ENCODE measurements at regions not wholly inside any gene's neighbourhood (a gene's known extent, or its start where the extent isn't known, plus 50 kb on each side); places are given as distances from the start of the nearest gene placed in this dataset.

DNA sequence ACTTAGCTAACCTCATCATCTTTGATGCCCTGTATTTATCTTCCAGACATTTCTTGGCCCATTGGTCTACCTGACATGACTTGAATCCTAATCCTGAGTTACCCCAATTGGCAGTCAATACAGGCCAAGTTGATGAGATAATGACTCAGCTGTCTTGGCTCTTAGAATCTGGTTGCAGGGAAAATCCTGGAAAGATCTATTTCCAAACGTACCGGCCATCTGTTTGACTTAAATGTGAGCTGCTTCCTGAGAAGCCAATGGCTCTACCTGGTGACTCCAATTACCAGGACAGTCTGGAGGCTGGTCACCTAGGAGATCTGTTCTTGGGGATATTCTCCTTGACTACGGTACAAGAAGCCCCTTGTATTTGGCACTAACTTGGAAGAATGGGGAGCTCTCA lies 475.2 kb upstream of the BRINP1 start:
- no peak overlapping the region for H3K23ac ChIP-seq (ENCODE audit: low read length)
- no peak for DNase-seq
- no peak overlapping the region for H3K18ac ChIP-seq (ENCODE audit: low read length)
- H2AFZ ChIP-seq (ENCODE audit: insufficient read depth, low read length, poor library complexity), result no peak overlapping the region
- H3K27me3 ChIP-seq (ENCODE audit: insufficient read depth, low read length), result no peaks in the 10 kb centered on the region
- no peaks in the 10 kb centered on the region for H3K9me3 ChIP-seq (ENCODE audit: insufficient read depth, low read depth, low read length)
- no peaks in the 10 kb centered on the region for H3K79me2 ChIP-seq (ENCODE audit: control insufficient read depth, insufficient read depth, low read length, poor library complexity)
- no peak overlapping the region for H2BK5ac ChIP-seq (ENCODE audit: low read depth, low read length, poor library complexity)
- no peak overlapping the region for H3K9ac ChIP-seq (ENCODE audit: low read length)
- H3K4me3 ChIP-seq (ENCODE audit: low read depth, low read length), result no peak overlapping the region
- no peak overlapping the region for H4K8ac ChIP-seq (ENCODE audit: low read depth, low read length)
- H4K91ac ChIP-seq (ENCODE audit: low read depth, low read length), result no peak overlapping the region
- no peak overlapping the region for H3K27ac ChIP-seq (ENCODE audit: low read depth, low read length)
- no peaks in the 10 kb centered on the region for H3K36me3 ChIP-seq (ENCODE audit: control insufficient read depth in 1 of 2, insufficient read depth in 2 of 2, low read length in 2 of 2)
- no peak overlapping the region for H3K4ac ChIP-seq (ENCODE audit: low read depth, low read length)
- no peak overlapping the region for H2AK5ac ChIP-seq (ENCODE audit: low read length)
- H2BK12ac ChIP-seq (ENCODE audit: low read length), result no peak overlapping the region
- H2BK120ac ChIP-seq (ENCODE audit: insufficient read depth, low read length, poor library complexity), result no peak overlapping the region
- H3K14ac ChIP-seq (ENCODE audit: low read length), result no peak overlapping the region
- WGBS (ENCODE audit: extremely low coverage, insufficient coverage, insufficient read length), result no CpG with 5 or more reads among the region's 3 CpGs
- no peak overlapping the region for H4K12ac ChIP-seq (ENCODE audit: low read depth, low read length)
- H3K4me1 ChIP-seq (ENCODE audit: control insufficient read depth in 1 of 2, insufficient read depth in 2 of 2, low read length in 2 of 2), result no peaks in the 10 kb centered on the region
- H3K79me1 ChIP-seq (ENCODE audit: low read length), result no peaks in the 10 kb centered on the region
- no peak overlapping the region for H3K4me2 ChIP-seq (ENCODE audit: low read length)

GRCh38 chr9:119841016-119841415 lies 471.8 kb upstream of the BRINP1 start:
- H2BK5ac ChIP-seq (ENCODE audit: low read depth, low read length, poor library complexity), result no peak overlapping the region
- H2BK120ac ChIP-seq (ENCODE audit: insufficient read depth, low read length, poor library complexity), result no peak overlapping the region
- WGBS (ENCODE audit: extremely low coverage, insufficient coverage, insufficient read length), result no CpG with 5 or more reads among the region's 2 CpGs
- H3K23ac ChIP-seq (ENCODE audit: low read length), result no peak overlapping the region
- no peak overlapping the region for H3K9ac ChIP-seq (ENCODE audit: low read length)
- no peak overlapping the region for H3K27ac ChIP-seq (ENCODE audit: low read depth, low read length)
- H3K27me3 ChIP-seq (ENCODE audit: insufficient read depth, low read length), result no peaks in the 10 kb centered on the region
- no peak overlapping the region for H3K4me3 ChIP-seq (ENCODE audit: low read depth, low read length)
- H3K79me2 ChIP-seq (ENCODE audit: control insufficient read depth, insufficient read depth, low read length, poor library complexity), result no peaks in the 10 kb centered on the region
- H3K79me1 ChIP-seq (ENCODE audit: low read length), result no peaks in the 10 kb centered on the region
- H3K18ac ChIP-seq (ENCODE audit: low read length), result no peak overlapping the region
- no peaks in the 10 kb centered on the region for H3K4me1 ChIP-seq (ENCODE audit: control insufficient read depth in 1 of 2, insufficient read depth in 2 of 2, low read length in 2 of 2)
- H4K8ac ChIP-seq (ENCODE audit: low read depth, low read length), result no peak overlapping the region
- no peak overlapping the region for H2AFZ ChIP-seq (ENCODE audit: insufficient read depth, low read length, poor library complexity)
- H3K14ac ChIP-seq (ENCODE audit: low read length), result no peak overlapping the region
- H4K12ac ChIP-seq (ENCODE audit: low read depth, low read length), result no peak overlapping the region
- no peak for DNase-seq
- H3K4ac ChIP-seq (ENCODE audit: low read depth, low read length), result no peak overlapping the region
- H2BK12ac ChIP-seq (ENCODE audit: low read length), result no peak overlapping the region
- no peak overlapping the region for H3K4me2 ChIP-seq (ENCODE audit: low read length)
- no peak overlapping the region for H2AK5ac ChIP-seq (ENCODE audit: low read length)
- H3K36me3 ChIP-seq (ENCODE audit: control insufficient read depth in 1 of 2, insufficient read depth in 2 of 2, low read length in 2 of 2), result no peaks in the 10 kb centered on the region
- H4K91ac ChIP-seq (ENCODE audit: low read depth, low read length), result no peak overlapping the region
- no peaks in the 10 kb centered on the region for H3K9me3 ChIP-seq (ENCODE audit: insufficient read depth, low read depth, low read length)

DNA sequence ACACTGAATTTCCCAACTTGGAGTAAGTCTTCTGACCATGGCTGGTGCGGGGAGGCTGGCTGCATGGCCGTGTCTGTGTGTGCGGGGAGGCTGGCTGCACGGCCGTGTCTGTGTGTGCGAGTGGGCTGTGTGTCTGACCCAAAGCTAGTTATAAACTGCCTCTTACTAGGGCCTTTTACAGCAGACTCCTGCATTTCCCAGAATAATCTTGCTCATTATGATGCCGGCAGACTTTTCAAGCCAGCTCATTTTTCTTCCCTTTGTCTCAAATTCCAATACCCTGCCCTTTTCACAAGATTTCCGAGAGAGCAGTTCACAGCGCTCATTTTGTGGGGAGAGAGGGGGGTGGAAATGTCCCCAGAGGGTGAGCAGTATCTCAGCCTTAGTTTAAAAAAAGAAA lies 470.7 kb upstream of the BRINP1 start:
- Histone ChIP-seq H4K91ac (ENCODE audit: low read depth, low read length) (no peak overlapping the region), H2AFZ (ENCODE audit: insufficient read depth, low read length, poor library complexity) (no peak overlapping the region), H2BK120ac (ENCODE audit: insufficient read depth, low read length, poor library complexity) (no peak overlapping the region), H2BK5ac (ENCODE audit: low read depth, low read length, poor library complexity) (no peak overlapping the region), H3K9me3 (ENCODE audit: insufficient read depth, low read depth, low read length) (no peaks in the 10 kb centered on the region), H3K27me3 (ENCODE audit: insufficient read depth, low read length) (no peaks in the 10 kb centered on the region), H3K79me1 (ENCODE audit: low read length) (no peaks in the 10 kb centered on the region), H3K4me2 (ENCODE audit: low read length) (no peak overlapping the region), H3K23ac (ENCODE audit: low read length) (no peak overlapping the region), H4K12ac (ENCODE audit: low read depth, low read length) (no peak overlapping the region), H3K79me2 (ENCODE audit: control insufficient read depth, insufficient read depth, low read length, poor library complexity) (no peaks in the 10 kb centered on the region), H3K4me1 (ENCODE audit: control insufficient read depth in 1 of 2, insufficient read depth in 2 of 2, low read length in 2 of 2) (no peaks in the 10 kb centered on the region), H2BK12ac (ENCODE audit: low read length) (no peak overlapping the region), H3K4me3 (ENCODE audit: low read depth, low read length) (no peak overlapping the region), H3K36me3 (ENCODE audit: control insufficient read depth in 1 of 2, insufficient read depth in 2 of 2, low read length in 2 of 2) (no peaks in the 10 kb centered on the region), H3K9ac (ENCODE audit: low read length) (no peak overlapping the region), H4K8ac (ENCODE audit: low read depth, low read length) (no peak overlapping the region), H3K4ac (ENCODE audit: low read depth, low read length) (no peak overlapping the region), H2AK5ac (ENCODE audit: low read length) (no peak overlapping the region), H3K14ac (ENCODE audit: low read length) (no peak overlapping the region), H3K27ac (ENCODE audit: low read depth, low read length) (no peak overlapping the region), H3K18ac (ENCODE audit: low read length) (no peak overlapping the region)
- no CpG with 5 or more reads among the region's 9 CpGs for WGBS (ENCODE audit: extremely low coverage, insufficient coverage, insufficient read length)
- DNase-seq, result no peak

GRCh38 chr9:119838210-119838609 lies 469.0 kb upstream of the BRINP1 start:
- Histone ChIP-seq H3K79me2 (ENCODE audit: control insufficient read depth, insufficient read depth, low read length, poor library complexity) (no peaks in the 10 kb centered on the region), H4K8ac (ENCODE audit: low read depth, low read length) (no peak overlapping the region), H2AK5ac (ENCODE audit: low read length) (no peak overlapping the region), H3K4ac (ENCODE audit: low read depth, low read length) (no peak overlapping the region), H3K4me1 (ENCODE audit: control insufficient read depth in 1 of 2, insufficient read depth in 2 of 2, low read length in 2 of 2) (no peaks in the 10 kb centered on the region), H2BK5ac (ENCODE audit: low read depth, low read length, poor library complexity) (no peak overlapping the region), H3K23ac (ENCODE audit: low read length) (no peak overlapping the region), H3K27ac (ENCODE audit: low read depth, low read length) (no peak overlapping the region), H3K79me1 (ENCODE audit: low read length) (no peaks in the 10 kb centered on the region), H4K91ac (ENCODE audit: low read depth, low read length) (no peak overlapping the region), H3K9me3 (ENCODE audit: insufficient read depth, low read depth, low read length) (no peaks in the 10 kb centered on the region), H3K4me2 (ENCODE audit: low read length) (no peak overlapping the region), H3K27me3 (ENCODE audit: insufficient read depth, low read length) (no peaks in the 10 kb centered on the region), H2AFZ (ENCODE audit: insufficient read depth, low read length, poor library complexity) (no peak overlapping the region), H2BK12ac (ENCODE audit: low read length) (no peak overlapping the region), H3K36me3 (ENCODE audit: control insufficient read depth in 1 of 2, insufficient read depth in 2 of 2, low read length in 2 of 2) (no peaks in the 10 kb centered on the region), H4K12ac (ENCODE audit: low read depth, low read length) (no peak overlapping the region), H3K14ac (ENCODE audit: low read length) (no peak overlapping the region), H3K9ac (ENCODE audit: low read length) (no peak overlapping the region), H3K4me3 (ENCODE audit: low read depth, low read length) (no peak overlapping the region), H2BK120ac (ENCODE audit: insufficient read depth, low read length, poor library complexity) (no peak overlapping the region), H3K18ac (ENCODE audit: low read length) (no peak overlapping the region)
- DNase-seq, result no peak
- no CpG with 5 or more reads among the region's 5 CpGs for WGBS (ENCODE audit: extremely low coverage, insufficient coverage, insufficient read length)

Data from trophoblast cell (in vitro differentiated cells and primary cell).